OCI-LY3 (cell line): ENCODE measurements at regions not wholly inside any gene's neighbourhood (a gene's known extent, or its start where the extent isn't known, plus 50 kb on each side); places are given as distances from the start of the nearest gene placed in this dataset.

ENCODE experiments used
- H2AFZ ChIP-seq: fragments of 200-600, 300-600 bp; shearing (Covaris generic); 2 replicates; pipeline ENCODE4 v1.6.0; 2014; ENCODE audit warnings: antibody characterized with exemption, low read depth, low read length
- H3K27ac ChIP-seq: fragments of 200-600, 300-600 bp; sonication (generic); 2 replicates; pipeline ENCODE4 v1.5.1; 2014; ENCODE audit warnings: mild to moderate bottlenecking, low read length, moderate library complexity, mixed read lengths
- H3K27me3 ChIP-seq: fragments of 200-600, 300-600 bp; sonication (generic); 2 replicates; pipeline ENCODE4 v1.6.1; 2014; ENCODE audit warnings: low read depth, low read length, mixed read lengths
- H3K36me3 ChIP-seq: fragments of 200-600, 300-600 bp; sonication (generic); replicated peaks from 2 replicates; pipeline ENCODE3; 2014; ENCODE audit warnings: low read depth, low read length, mixed read lengths
- H3K4me1 ChIP-seq: fragments of 300-600, 200-600 bp; sonication (generic); 2 replicates; pipeline ENCODE4 v1.6.1; 2014; ENCODE audit warnings: low read length, mixed read lengths
- H3K4me2 ChIP-seq: fragments of 200-600, 300-600 bp; sonication (generic); 2 replicates; pipeline ENCODE4 v1.6.1; 2014; ENCODE audit warnings: low read length, mixed read lengths
- H3K4me3 ChIP-seq: fragments of 300-600, 200-600 bp; sonication (generic); 2 replicates; pipeline ENCODE4 v1.5.1; 2014; ENCODE audit warnings: antibody characterized with exemption, mild to moderate bottlenecking, low read length, moderate library complexity
- H3K79me2 ChIP-seq: fragments of 300-600, 200-600 bp; shearing (Covaris generic); 2 replicates; pipeline ENCODE4 v1.6.1; 2014; ENCODE audit warnings: mild to moderate bottlenecking, low read length, mixed read lengths
- H3K9ac ChIP-seq: fragments of 300-600, 200-600 bp; shearing (Covaris generic); 2 replicates; pipeline ENCODE4 v1.6.0; 2014; ENCODE audit warnings: mild to moderate bottlenecking, low read length, moderate library complexity
- H3K9me3 ChIP-seq: fragments of 200-600, 300-600 bp; shearing (Covaris generic); 2 replicates; pipeline ENCODE4 v1.6.1; 2014; ENCODE audit warnings: low read length, mixed read lengths; ENCODE audit not compliant: insufficient read depth
- H4K20me1 ChIP-seq: fragments of 200-600, 300-600 bp; sonication (generic); 2 replicates; pipeline ENCODE4 v1.6.1; 2016; ENCODE audit warnings: low read length, mixed read lengths; ENCODE audit not compliant: insufficient read depth
- EZH2phosphoT487 ChIP-seq: fragments of 200-600 bp; shearing (Covaris generic); IDR thresholded peaks from 2 replicates; pipeline ENCODE4 v1.6.1; 2018; ENCODE audit warnings: antibody characterized with exemption, mixed run types, low read depth
- TF ChIP-seq, protein P1 (sequence below): fragments of 200-600, 300-600 bp; sonication (generic); IDR thresholded peaks from 2 replicates; pipeline ENCODE4 v1.5.1; 2014; ENCODE audit warnings: antibody characterized with exemption, low read length, low read depth

DNA sequence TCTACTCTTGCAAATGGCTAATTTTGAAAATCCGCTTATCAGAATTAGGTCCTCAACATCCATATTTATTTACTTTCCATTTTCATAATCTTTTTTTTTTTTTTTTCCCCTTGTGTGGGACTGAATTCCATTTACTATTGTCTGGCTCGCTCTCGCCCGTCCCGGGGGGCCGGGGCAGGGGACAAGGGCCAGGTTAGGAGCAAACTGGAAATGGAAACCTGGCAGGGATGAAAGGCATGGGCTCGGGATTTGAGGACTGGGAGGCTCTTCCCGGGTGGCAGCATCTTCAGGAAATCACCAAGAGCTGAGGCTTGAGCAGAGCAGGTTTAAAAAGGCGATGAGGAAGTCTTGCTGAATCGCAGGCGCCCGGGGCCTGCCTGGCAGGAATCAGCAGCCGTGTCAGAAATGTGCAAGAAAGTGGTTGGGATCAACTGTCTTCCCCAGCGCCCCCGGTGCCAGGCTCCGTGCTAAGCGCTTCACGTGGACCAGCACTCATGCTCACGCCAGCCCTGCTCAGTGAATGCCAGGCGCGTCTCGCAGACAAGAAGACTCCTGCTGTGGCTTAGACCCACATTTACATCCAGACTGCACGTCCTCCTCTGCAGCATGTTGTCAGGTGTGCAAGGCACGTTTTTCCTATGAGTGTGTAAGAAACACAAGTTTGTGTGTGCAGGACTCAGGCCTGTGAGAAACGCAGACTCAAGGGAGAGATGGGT lies 66.3 kb upstream of the UNC5A start:
- H3K36me3 ChIP-seq: no peaks in the 10 kb centered on the region
- no peak overlapping the region for H3K9ac ChIP-seq
- no peak overlapping the region for H3K4me3 ChIP-seq
- no peak overlapping the region for H2AFZ ChIP-seq
- no peaks in the 10 kb centered on the region for H3K4me1 ChIP-seq
- H3K79me2 ChIP-seq: no peaks in the 10 kb centered on the region
- no peaks in the 10 kb centered on the region for H4K20me1 ChIP-seq
- no peaks in the 10 kb centered on the region for H3K9me3 ChIP-seq
- TF ChIP-seq, protein P1, sequence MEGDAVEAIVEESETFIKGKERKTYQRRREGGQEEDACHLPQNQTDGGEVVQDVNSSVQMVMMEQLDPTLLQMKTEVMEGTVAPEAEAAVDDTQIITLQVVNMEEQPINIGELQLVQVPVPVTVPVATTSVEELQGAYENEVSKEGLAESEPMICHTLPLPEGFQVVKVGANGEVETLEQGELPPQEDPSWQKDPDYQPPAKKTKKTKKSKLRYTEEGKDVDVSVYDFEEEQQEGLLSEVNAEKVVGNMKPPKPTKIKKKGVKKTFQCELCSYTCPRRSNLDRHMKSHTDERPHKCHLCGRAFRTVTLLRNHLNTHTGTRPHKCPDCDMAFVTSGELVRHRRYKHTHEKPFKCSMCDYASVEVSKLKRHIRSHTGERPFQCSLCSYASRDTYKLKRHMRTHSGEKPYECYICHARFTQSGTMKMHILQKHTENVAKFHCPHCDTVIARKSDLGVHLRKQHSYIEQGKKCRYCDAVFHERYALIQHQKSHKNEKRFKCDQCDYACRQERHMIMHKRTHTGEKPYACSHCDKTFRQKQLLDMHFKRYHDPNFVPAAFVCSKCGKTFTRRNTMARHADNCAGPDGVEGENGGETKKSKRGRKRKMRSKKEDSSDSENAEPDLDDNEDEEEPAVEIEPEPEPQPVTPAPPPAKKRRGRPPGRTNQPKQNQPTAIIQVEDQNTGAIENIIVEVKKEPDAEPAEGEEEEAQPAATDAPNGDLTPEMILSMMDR: no peak
- no peak for TF ChIP-seq EZH2phosphoT487
- no peak overlapping the region for H3K4me2 ChIP-seq
- H3K27ac ChIP-seq: no peak overlapping the region
- H3K27me3 ChIP-seq: no peaks in the 10 kb centered on the region

DNA sequence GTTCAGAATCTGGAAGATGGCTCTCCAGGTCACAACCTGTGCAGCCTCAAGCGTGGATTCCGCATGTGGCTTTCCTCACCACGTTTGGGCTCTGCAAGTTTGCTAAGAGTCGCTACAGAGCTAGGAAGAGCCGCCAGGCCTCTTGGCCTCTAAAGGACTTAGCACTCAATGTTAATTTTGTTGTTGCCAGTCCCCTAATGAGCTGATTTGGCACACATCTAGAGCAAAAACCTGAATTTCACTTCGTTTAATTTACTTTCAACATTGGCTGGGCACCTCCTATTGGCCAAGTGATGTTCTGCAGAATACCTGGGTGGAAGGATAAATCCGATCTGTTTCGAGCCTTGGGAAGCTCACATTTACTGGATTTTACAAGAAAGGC lies 65.8 kb upstream of the UNC5A start:
- H3K4me3 ChIP-seq: no peak overlapping the region
- 0 out of 2 replicates have a peak, but pooled peaks cover 5% of the 10 kb centered on the region for H3K27me3 ChIP-seq
- H4K20me1 ChIP-seq: no peaks in the 10 kb centered on the region
- H2AFZ ChIP-seq: no peak overlapping the region
- H3K27ac ChIP-seq: no peak overlapping the region
- no peaks in the 10 kb centered on the region for H3K4me1 ChIP-seq
- no peaks in the 10 kb centered on the region for H3K79me2 ChIP-seq
- H3K9ac ChIP-seq: no peak overlapping the region
- H3K36me3 ChIP-seq: no peaks in the 10 kb centered on the region
- H3K4me2 ChIP-seq: no peak overlapping the region
- TF ChIP-seq EZH2phosphoT487: no peak
- TF ChIP-seq, protein P1: peak; percentile 32
- H3K9me3 ChIP-seq: no peaks in the 10 kb centered on the region

DNA sequence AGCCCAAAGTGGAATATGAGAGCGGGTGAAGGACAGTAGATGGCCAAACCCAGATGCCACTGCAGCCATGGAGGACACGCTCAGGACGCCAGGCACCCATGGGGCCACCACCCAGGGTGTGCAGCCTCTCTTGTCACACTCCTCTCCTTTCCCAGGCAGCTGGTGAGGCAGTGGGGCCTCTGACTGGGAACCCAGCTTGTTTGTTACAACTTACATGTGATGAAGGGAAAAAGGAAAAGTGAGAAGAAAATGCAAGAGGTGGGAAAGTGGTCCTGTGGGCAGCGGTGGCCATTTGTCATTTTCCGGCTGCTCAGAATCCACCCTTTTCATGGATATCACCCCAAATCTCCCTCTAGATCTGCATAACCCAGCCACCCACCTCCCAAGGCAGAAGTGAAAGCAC lies 62.7 kb upstream of the UNC5A start:
- H3K4me1 ChIP-seq: no peaks in the 10 kb centered on the region
- no peaks in the 10 kb centered on the region for H3K79me2 ChIP-seq
- no peak overlapping the region for H3K4me3 ChIP-seq
- peaks cover 32% of the 10 kb centered on the region for H3K27me3 ChIP-seq
- no peak overlapping the region for H2AFZ ChIP-seq
- no peaks in the 10 kb centered on the region for H3K36me3 ChIP-seq
- no peaks in the 10 kb centered on the region for H3K9me3 ChIP-seq
- H4K20me1 ChIP-seq: no peaks in the 10 kb centered on the region
- H3K4me2 ChIP-seq: no peak overlapping the region
- no peak overlapping the region for H3K27ac ChIP-seq
- H3K9ac ChIP-seq: no peak overlapping the region
- TF ChIP-seq, protein P1: no peak
- no peak for TF ChIP-seq EZH2phosphoT487

DNA sequence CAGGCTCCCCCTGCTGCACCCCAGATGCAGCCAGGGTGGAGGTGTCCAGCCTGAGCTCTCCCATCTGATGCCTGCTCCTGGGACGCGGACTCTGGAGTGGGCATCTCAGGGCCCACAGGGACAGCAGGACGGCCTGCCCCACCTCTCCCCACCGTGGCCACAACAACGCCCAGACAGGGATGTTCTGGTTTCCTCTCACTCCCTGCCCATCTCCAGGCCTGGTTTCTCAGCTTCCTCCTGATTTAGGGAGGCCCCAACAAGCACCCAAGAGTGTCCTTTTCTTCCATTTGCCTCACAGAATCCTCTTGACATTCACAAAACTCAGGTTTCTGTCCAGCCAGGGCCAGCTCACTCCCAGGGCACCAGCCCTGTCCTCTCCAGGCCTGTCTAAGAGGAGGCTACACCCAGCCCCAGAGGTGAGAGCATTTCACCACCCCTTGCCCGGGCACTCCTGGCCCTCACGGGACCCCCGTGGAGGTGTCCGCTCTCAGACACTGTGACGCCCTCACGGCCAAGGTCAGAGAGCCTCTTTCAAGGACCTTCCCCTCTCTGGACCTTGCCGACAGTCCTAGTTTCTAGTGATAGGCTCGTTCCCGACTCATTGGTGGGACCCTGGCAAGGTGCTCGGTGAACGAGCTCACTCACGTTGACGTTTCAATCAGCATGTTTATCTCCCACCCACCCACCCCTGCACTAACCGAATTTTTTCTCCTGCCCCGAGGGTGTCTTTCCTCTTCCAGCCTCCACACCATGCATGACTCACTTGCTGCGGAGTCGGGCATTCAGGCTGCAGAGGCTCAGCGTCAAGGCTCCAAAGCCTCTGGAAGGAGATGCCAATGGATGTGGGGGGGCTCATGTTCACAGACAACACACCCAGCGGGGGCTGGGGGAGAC lies 62.0 kb upstream of the UNC5A start:
- no peak for TF ChIP-seq EZH2phosphoT487
- TF ChIP-seq, protein P1: no peak
- no peak overlapping the region for H3K4me2 ChIP-seq

More for the DNA sequence above, 62.0 kb upstream of the UNC5A start:
- Histone ChIP-seq H3K4me1 (no peaks in the 10 kb centered on the region), H3K9me3 (no peaks in the 10 kb centered on the region), H3K27ac (no peak overlapping the region), H3K79me2 (no peaks in the 10 kb centered on the region), H2AFZ (no peak overlapping the region), H3K36me3 (no peaks in the 10 kb centered on the region), H3K9ac (no peak overlapping the region), H3K27me3 (peaks cover 32% of the 10 kb centered on the region), H4K20me1 (no peaks in the 10 kb centered on the region), H3K4me3 (no peak overlapping the region)
